K562 (cell line): ENCODE measurements at regions not wholly inside any gene's neighbourhood (a gene's known extent, or its start where the extent isn't known, plus 50 kb on each side); places are given as distances from the start of the nearest gene placed in this dataset.

Experiments
- ATAC-seq: fragments of 200-7000 bp; cut with Tn5 transposase; 3 replicates; pipeline ENCODE4 v1.9.1; 2020; ENCODE audit warnings: moderate library complexity
- BruUV-seq: library from RNA; stranded (reverse); fragments of 400-500 nt; replicated peaks from 2 replicates; lab custom pipeline; 2021; lab: Mats Ljungman, UMichigan
- CTCF ChIA-PET: fragments of 300-600 bp; formaldehyde crosslinking; extraction: SDS; loops from one replicate; lab custom pipeline; 2021; ENCODE audit warnings: low intra/inter-chr PET ratio; lab: Yijun Ruan, JAX
- POLR2A ChIA-PET: fragments of 300-600, 350-650 bp; sonication (Branson Sonifier 250); formaldehyde crosslinking; extraction: SDS; loops from one replicate; lab custom pipeline; 2021; ENCODE audit warnings: antibody characterized with exemption, inconsistent platforms; lab: Yijun Ruan, JAX
- DNase-seq, 4 experiments: peaks; one replicate each; pipeline versions ENCODE4 v3.0.0 to v3.0.0-alpha.2; 2011 to 2018; ENCODE audit warnings: low spot score in 3 of 4, mixed read lengths in 3 of 4; ENCODE audit errors: extremely low read depth in 1 of 4
- FAIRE-seq: peaks from 2 replicates; lab custom pipeline; 2011; peaks lifted over from hg19 to GRCh38; lab: Jason Lieb, UNC
- H2AFZ ChIP-seq: 2 replicates; pipeline ENCODE4 v1.6.0; 2011; ENCODE audit warnings: low read depth, low read length, control low read depth, inconsistent platforms
- H3K27ac ChIP-seq: fragments of 200-600 bp; 3 replicates; pipeline ENCODE4 v1.8.0; 2011; ENCODE audit warnings: low read depth, mild to moderate bottlenecking, control low read depth, inconsistent platforms, low read length, moderate library complexity, mixed read lengths; ENCODE audit errors: extremely low read depth
- H3K27me3 ChIP-seq, 2 experiments: fragments of 300-600 bp in 1 of 2; 2 replicates in 1 of 2; 3 replicates in 1 of 2; pipeline versions ENCODE4 v1.6.0 to v1.8.0; 2011; ENCODE audit warnings: inconsistent platforms in 2 of 2, low read length in 2 of 2, mild to moderate bottlenecking in 1 of 2, mixed read lengths in 1 of 2, moderate library complexity in 1 of 2; ENCODE audit not compliant: control insufficient read depth in 2 of 2, insufficient read depth in 2 of 2
- H3K36me3 ChIP-seq: fragments of 300-600 bp; 3 replicates; pipeline ENCODE4 v1.8.0; 2011; ENCODE audit warnings: mild to moderate bottlenecking, low read length, inconsistent platforms; ENCODE audit not compliant: control insufficient read depth, insufficient read depth
- H3K4me1 ChIP-seq, 2 experiments: fragments of 200-600 bp in 1 of 2; replicated peaks in 1 of 2; 2 replicates in 1 of 2; 3 replicates in 1 of 2; pipeline versions ENCODE4 v1.5.1 to v1.8.0; 2011; ENCODE audit warnings: inconsistent platforms in 2 of 2, low read length in 2 of 2, mild to moderate bottlenecking in 1 of 2, mixed read lengths in 1 of 2, moderate library complexity in 1 of 2; ENCODE audit not compliant: control insufficient read depth in 2 of 2, insufficient read depth in 2 of 2
- H3K4me2 ChIP-seq: 2 replicates; pipeline ENCODE4 v1.6.1; 2011; ENCODE audit warnings: low read length, control low read depth, inconsistent platforms, mixed read lengths; ENCODE audit not compliant: insufficient read depth
- H3K4me3 ChIP-seq: fragments of 200-600 bp; sonication (generic), shearing (Covaris generic); 2 replicates; pipeline ENCODE4 v1.5.1; 2016; ENCODE audit warnings: control low read depth, inconsistent platforms
- H3K79me2 ChIP-seq: fragments of 200-600 bp; 3 replicates; pipeline ENCODE4 v1.8.0; 2011; ENCODE audit warnings: low read length, inconsistent platforms; ENCODE audit not compliant: control insufficient read depth, insufficient read depth
- H3K9ac ChIP-seq, 2 experiments: 2 replicates each; pipeline versions ENCODE4 v1.6.0 to v1.6.1; 2011; ENCODE audit warnings: low read depth in 2 of 2, low read length in 2 of 2, control low read depth in 1 of 2, inconsistent platforms in 1 of 2, mild to moderate bottlenecking in 1 of 2, mixed read lengths in 1 of 2; ENCODE audit not compliant: insufficient read depth in 1 of 2
- H3K9me1 ChIP-seq: one replicate; pipeline ENCODE4 v1.6.0; 2011; ENCODE audit warnings: inconsistent platforms, mild to moderate bottlenecking, low read length, moderate library complexity; ENCODE audit not compliant: control insufficient read depth, insufficient read depth
- H3K9me3 ChIP-seq: replicated peaks from 2 replicates; pipeline ENCODE4 v1.5.1; 2011; ENCODE audit warnings: low read depth, low read length, inconsistent platforms; ENCODE audit not compliant: control insufficient read depth, insufficient read depth
- H4K20me1 ChIP-seq: replicated peaks from 2 replicates; pipeline ENCODE4 v1.6.1; 2011; ENCODE audit warnings: low read length, inconsistent platforms, mixed read lengths; ENCODE audit not compliant: control insufficient read depth, insufficient read depth
- CTCFL ChIP-seq: IDR thresholded peaks from 2 replicates; pipeline ENCODE4 v1.6.1; 2011; ENCODE audit warnings: borderline replicate concordance, low read depth, mild to moderate bottlenecking, moderate library complexity, low read length; ENCODE audit not compliant: insufficient read depth, poor library complexity, severe bottlenecking
- KLF16 ChIP-seq: IDR thresholded peaks from 2 replicates; pipeline ENCODE4 v1.6.1; 2016; ENCODE audit warnings: antibody characterized with exemption
- MTA1 ChIP-seq: fragments of 450-650 bp; IDR thresholded peaks from 2 replicates; pipeline ENCODE4 v1.6.1; 2017; ENCODE audit warnings: borderline replicate concordance
- SIRT6 ChIP-seq: IDR thresholded peaks from one replicate; pipeline ENCODE4 v1.6.1; 2012; ENCODE audit warnings: low read depth, mild to moderate bottlenecking, control low read depth, inconsistent platforms, low read length, moderate library complexity
- TCF7 ChIP-seq: sonication (generic); IDR thresholded peaks from 2 replicates; pipeline ENCODE4 v1.6.1; 2016; ENCODE audit warnings: antibody characterized with exemption, borderline replicate concordance
- ZBTB1 ChIP-seq: sonication (generic); formaldehyde crosslinking; IDR thresholded peaks from 2 replicates; pipeline ENCODE4 v1.8.1; 2023; ENCODE audit warnings: missing genetic modification reagents, low read depth, mild to moderate bottlenecking, borderline replicate concordance
- ZBTB34 ChIP-seq: fragments of 250-450 bp; sonication (Bioruptor Pico); IDR thresholded peaks from 2 replicates; pipeline ENCODE4 v1.8.0; 2021; ENCODE audit warnings: mild to moderate bottlenecking, moderate library complexity
- ZFP36 ChIP-seq: fragments of 150-350 bp; IDR thresholded peaks from 2 replicates; pipeline ENCODE4 v1.6.1; 2018; ENCODE audit warnings: low read length, low read depth; ENCODE audit not compliant: partially characterized antibody
- ZFP91 ChIP-seq: sonication (generic); formaldehyde crosslinking; IDR thresholded peaks from 2 replicates; pipeline ENCODE4 v1.8.0; 2022; ENCODE audit warnings: mild to moderate bottlenecking, missing genetic modification reagents
- WGBS: fragments of 100-300 bp; shearing (Covaris generic); methylation state at CpG from one replicate; pipeline ENCODE4 v1.1.6; 2016; ENCODE audit warnings: low coverage, mixed read lengths; ENCODE audit not compliant: insufficient coverage; ENCODE audit errors: missing lambda C conversion rate; 5-methylcytosine and 5-hydroxymethylcytosine counted together
- in situ Hi-C: fragments of 300-500 bp; cut with MboI; formaldehyde crosslinking; loops from 4 replicates; pipeline ENCODE4 v1.15.0; 2018; ENCODE audit warnings: inconsistent platforms, mixed read lengths
- intact Hi-C: fragments of 100-400 bp; cut with micrococcal nuclease; formaldehyde crosslinking; loops from 2 replicates; pipeline ENCODE4 v1.14.2; 2022
- TF ChIP-seq, protein P1 (sequence below): fragments of 250-450 bp; sonication (Bioruptor Pico); IDR thresholded peaks from 2 replicates; pipeline ENCODE4 v1.8.0; 2022; ENCODE audit warnings: moderate library complexity, mild to moderate bottlenecking, inconsistent platforms
- TF ChIP-seq, protein P2 (sequence below): fragments of 250-450 bp; sonication (Bioruptor Pico); IDR thresholded peaks from 2 replicates; pipeline ENCODE4 v1.4.0; 2020; ENCODE audit warnings: mild to moderate bottlenecking, moderate library complexity

DNA sequence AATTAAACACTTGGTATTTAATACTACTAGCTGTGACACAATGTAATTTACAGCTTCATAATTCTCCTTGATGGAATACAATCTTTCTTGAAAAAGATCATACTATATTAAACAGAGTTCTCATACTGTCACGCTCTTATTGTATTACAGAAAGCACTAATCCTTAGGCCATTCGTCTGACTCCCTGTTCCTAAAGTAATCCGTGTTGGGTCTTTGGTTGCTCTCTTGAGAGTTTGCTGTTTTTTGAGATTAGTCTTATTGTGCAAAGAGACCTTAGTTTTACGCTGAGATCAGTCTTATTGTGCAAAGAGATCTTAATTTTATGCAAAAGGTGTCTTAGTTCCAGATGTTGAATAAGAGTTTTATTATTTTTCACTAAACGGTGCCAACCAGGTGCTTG is 190.6 kb downstream of the ISL1 start (continued):
- TF ChIP-seq, protein P1, sequence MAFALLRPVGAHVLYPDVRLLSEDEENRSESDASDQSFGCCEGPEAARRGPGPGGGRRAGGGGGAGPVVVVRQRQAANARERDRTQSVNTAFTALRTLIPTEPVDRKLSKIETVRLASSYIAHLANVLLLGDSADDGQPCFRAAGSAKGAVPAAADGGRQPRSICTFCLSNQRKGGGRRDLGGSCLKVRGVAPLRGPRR (CRISPR knock-in tag) = no peak
- TF ChIP-seq ZFP36 = no peak

DNA sequence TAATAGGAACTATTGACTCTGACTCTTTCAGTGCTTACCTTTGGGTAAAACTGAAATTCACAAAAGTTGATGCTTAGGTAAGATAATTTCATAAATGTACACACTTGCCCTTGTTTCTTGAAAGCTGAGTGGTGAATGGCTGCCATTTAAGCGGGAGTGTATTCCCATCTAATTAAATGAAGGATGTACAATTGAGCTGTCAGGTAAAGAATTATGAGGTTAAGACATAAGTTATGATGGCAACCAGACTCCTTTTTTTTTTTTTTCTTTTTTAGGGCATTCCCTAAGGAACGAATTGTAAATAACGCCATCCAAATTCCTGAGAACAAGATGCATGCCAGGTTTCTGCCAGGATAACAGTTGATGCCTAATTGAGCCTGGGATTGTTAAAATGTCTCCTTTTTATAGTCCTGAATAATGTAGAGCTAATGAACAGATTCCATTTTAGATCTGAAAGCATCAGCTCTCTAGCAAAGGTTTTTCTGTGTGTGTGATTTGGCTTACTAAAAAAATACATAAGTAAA is 199.7 kb downstream of the ISL1 start:
- Histone ChIP-seq H3K36me3 (no peaks in the 10 kb centered on the region), H3K9ac (no peak overlapping the region), H3K4me2 (no peak overlapping the region), H3K27ac (no peak overlapping the region), H3K4me1 (no peaks in the 10 kb centered on the region), H2AFZ (no peak overlapping the region), H3K27me3 (no peaks in the 10 kb centered on the region), H3K9me3 (no peaks in the 10 kb centered on the region), H3K4me3 (no peak overlapping the region), H3K79me2 (no peaks in the 10 kb centered on the region), H3K9me1 (no peaks in the 10 kb centered on the region), H4K20me1 (no peaks in the 10 kb centered on the region)
- 0% methylated on average over 3 of the region's 3 CpGs for WGBS
- POLR2A ChIA-PET = no interaction called here
- in situ Hi-C loops = no loop called here
- FAIRE-seq (no peak), ATAC-seq (no peak), DNase-seq (no peak)
- BruUV-seq = no TSS peak
- CTCF ChIA-PET = no interaction called here
- intact Hi-C loops = no loop called here
- TF ChIP-seq, protein P2, sequence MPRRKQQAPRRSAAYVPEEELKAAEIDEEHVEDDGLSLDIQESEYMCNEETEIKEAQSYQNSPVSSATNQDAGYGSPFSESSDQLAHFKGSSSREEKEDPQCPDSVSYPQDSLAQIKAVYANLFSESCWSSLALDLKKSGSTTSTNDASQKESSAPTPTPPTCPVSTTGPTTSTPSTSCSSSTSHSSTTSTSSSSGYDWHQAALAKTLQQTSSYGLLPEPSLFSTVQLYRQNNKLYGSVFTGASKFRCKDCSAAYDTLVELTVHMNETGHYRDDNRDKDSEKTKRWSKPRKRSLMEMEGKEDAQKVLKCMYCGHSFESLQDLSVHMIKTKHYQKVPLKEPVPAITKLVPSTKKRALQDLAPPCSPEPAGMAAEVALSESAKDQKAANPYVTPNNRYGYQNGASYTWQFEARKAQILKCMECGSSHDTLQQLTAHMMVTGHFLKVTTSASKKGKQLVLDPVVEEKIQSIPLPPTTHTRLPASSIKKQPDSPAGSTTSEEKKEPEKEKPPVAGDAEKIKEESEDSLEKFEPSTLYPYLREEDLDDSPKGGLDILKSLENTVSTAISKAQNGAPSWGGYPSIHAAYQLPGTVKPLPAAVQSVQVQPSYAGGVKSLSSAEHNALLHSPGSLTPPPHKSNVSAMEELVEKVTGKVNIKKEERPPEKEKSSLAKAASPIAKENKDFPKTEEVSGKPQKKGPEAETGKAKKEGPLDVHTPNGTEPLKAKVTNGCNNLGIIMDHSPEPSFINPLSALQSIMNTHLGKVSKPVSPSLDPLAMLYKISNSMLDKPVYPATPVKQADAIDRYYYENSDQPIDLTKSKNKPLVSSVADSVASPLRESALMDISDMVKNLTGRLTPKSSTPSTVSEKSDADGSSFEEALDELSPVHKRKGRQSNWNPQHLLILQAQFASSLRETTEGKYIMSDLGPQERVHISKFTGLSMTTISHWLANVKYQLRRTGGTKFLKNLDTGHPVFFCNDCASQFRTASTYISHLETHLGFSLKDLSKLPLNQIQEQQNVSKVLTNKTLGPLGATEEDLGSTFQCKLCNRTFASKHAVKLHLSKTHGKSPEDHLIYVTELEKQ (CRISPR knock-in tag) = no peak
- TF ChIP-seq ZBTB34 (CRISPR knock-in tag) (no peak), KLF16 (no peak), CTCFL (no peak), ZBTB1 (CRISPR knock-in tag) (no peak), SIRT6 (no peak), MTA1 (no peak), ZFP91 (no peak), TCF7 (no peak)
